ENCODE measurements at regions not wholly inside any gene's neighbourhood (a gene's known extent, or its start where the extent isn't known, plus 50 kb on each side); places are given as distances from the start of the nearest gene placed in this dataset.

DNA sequence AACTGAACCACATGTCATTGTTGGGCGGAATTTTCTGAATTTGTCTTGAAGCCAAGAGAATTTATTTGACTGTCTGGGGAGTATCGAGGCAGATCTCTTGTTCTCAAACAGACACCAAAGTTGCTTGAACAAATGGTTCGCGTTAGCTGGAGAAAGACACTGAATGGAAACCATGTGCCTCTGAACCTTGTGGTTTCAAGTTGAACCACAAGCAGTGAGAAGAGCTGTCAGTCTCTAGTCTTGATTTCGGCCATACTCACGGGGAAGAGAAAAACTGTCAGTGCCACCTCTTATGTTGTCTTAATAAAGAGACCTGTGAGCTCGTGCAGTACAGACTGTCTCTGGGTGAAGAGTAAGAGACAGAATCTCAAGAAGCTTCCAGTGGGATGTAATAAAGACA, 886.5 kb upstream of the SOX9 start:
- Histone ChIP-seq H3K9me3 (no peaks in the 10 kb centered on the region), H3K4me1 (ENCODE audit: control insufficient read depth in 1 of 2, insufficient read depth in 1 of 2, low read depth in 1 of 2, low read length in 1 of 2) (no peaks in the 10 kb centered on the region), H3K27me3 (no peaks in the 10 kb centered on the region), H3K36me3 (no peaks in the 10 kb centered on the region), H3K27ac (no peak overlapping the region), H3K4me3 (ENCODE audit: low read depth in 1 of 2, low read length in 1 of 2) (no peak overlapping the region)
- TF ChIP-seq, protein P1, sequence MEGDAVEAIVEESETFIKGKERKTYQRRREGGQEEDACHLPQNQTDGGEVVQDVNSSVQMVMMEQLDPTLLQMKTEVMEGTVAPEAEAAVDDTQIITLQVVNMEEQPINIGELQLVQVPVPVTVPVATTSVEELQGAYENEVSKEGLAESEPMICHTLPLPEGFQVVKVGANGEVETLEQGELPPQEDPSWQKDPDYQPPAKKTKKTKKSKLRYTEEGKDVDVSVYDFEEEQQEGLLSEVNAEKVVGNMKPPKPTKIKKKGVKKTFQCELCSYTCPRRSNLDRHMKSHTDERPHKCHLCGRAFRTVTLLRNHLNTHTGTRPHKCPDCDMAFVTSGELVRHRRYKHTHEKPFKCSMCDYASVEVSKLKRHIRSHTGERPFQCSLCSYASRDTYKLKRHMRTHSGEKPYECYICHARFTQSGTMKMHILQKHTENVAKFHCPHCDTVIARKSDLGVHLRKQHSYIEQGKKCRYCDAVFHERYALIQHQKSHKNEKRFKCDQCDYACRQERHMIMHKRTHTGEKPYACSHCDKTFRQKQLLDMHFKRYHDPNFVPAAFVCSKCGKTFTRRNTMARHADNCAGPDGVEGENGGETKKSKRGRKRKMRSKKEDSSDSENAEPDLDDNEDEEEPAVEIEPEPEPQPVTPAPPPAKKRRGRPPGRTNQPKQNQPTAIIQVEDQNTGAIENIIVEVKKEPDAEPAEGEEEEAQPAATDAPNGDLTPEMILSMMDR (IDR thresholded peaks at IDR 0.05): no peak

DNA sequence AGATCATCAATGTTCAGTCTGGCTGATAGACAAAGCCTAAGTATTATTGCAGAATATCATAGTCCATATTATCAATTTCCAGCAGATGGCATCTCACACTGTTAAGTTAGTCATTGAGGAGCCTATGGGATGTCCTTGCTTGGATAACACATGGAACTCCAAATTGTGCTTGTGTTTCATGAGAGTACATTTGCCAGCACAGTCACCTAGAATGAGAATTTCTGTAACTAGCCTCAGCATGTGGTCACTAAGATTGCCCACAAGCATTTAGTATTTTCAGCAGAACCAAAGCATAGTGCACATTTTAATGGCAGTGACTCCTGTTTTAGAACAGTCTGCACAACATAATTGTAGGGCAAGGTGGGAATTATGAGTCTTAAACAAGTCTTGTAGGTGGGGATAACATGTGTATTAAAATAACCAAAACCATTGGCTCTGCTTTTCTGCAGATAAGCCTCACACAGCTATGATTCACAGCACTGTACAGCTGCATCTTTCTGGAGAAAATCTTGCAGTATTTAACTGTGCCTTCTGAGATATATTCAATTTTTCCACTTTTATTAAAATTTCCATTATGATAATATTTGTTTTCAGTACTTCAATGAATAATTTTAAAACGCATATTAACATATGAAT, 882.8 kb upstream of the SOX9 start:
- H3K4me3 ChIP-seq (ENCODE audit: low read depth in 1 of 2, low read length in 1 of 2): no peak overlapping the region
- H3K4me1 ChIP-seq (ENCODE audit: control insufficient read depth in 1 of 2, insufficient read depth in 1 of 2, low read depth in 1 of 2, low read length in 1 of 2): no peaks in the 10 kb centered on the region
- no peaks in the 10 kb centered on the region for H3K36me3 ChIP-seq
- TF ChIP-seq, protein P1 (IDR thresholded peaks at IDR 0.05): no peak
- no peak overlapping the region for H3K27ac ChIP-seq
- no peaks in the 10 kb centered on the region for H3K27me3 ChIP-seq
- no peaks in the 10 kb centered on the region for H3K9me3 ChIP-seq

DNA sequence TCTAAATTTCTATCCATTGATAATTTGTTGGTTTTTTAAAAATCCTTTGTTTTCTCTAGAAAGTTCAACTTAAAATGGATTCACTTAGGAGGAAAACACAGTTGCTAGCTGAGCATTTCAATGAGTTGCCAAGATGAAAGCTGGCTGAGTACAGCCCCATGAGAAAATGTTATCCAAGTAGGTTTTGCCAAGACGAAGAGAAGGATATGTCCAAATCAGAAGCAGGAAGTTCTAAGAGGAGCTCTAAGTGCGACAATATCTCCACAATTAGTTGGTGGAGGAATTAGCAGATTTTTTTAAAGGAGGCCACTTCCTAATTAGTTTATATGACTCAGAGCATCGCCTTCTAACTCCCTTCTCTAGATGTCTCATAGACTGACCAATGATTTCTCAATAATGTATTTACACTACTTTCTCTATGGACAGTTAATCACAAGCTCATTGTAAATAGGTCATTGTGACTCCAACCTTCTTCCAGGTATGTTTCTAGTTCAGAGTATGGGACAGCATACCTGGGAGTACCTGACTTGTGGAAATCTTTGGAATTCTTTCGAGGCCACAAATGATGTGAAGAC, 873.3 kb upstream of the SOX9 start:
- Histone ChIP-seq H3K36me3 (no peaks in the 10 kb centered on the region), H3K4me1 (ENCODE audit: control insufficient read depth in 1 of 2, insufficient read depth in 1 of 2, low read depth in 1 of 2, low read length in 1 of 2) (no peaks in the 10 kb centered on the region)

DNA sequence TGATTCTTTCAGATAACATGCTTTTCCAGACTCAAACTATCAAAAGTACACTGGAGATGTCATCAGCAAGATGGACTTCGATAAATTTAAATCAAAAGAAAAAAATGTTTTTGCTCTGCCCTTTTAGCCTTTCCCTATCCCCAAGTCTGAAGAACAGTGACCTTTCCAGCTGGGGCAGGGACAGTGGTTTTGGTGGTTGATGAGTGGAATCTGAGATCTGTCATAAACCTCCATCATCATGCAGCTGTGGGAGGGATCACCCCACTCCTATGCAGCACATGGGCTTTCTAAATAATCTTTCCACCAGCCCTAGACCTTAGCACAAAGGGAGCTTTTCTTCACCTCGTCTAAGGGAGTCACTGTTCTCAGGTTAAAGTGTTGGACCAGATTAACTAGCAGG, 869.5 kb upstream of the SOX9 start:
- Histone ChIP-seq H3K4me1 (ENCODE audit: control insufficient read depth in 1 of 2, insufficient read depth in 1 of 2, low read depth in 1 of 2, low read length in 1 of 2) (no peaks in the 10 kb centered on the region), H3K4me3 (ENCODE audit: low read depth in 1 of 2, low read length in 1 of 2) (no peak overlapping the region), H3K36me3 (no peaks in the 10 kb centered on the region), H3K9me3 (no peaks in the 10 kb centered on the region), H3K27ac (no peak overlapping the region), H3K27me3 (no peaks in the 10 kb centered on the region)
- TF ChIP-seq, protein P1 (IDR thresholded peaks at IDR 0.05): no peak

More for the DNA sequence above, 873.3 kb upstream of the SOX9 start:
- Histone ChIP-seq H3K9me3 (no peaks in the 10 kb centered on the region), H3K27ac (no peak overlapping the region), H3K27me3 (no peaks in the 10 kb centered on the region), H3K4me3 (ENCODE audit: low read depth in 1 of 2, low read length in 1 of 2) (no peak overlapping the region)
- TF ChIP-seq, protein P1 (IDR thresholded peaks at IDR 0.05): no peak

DNA sequence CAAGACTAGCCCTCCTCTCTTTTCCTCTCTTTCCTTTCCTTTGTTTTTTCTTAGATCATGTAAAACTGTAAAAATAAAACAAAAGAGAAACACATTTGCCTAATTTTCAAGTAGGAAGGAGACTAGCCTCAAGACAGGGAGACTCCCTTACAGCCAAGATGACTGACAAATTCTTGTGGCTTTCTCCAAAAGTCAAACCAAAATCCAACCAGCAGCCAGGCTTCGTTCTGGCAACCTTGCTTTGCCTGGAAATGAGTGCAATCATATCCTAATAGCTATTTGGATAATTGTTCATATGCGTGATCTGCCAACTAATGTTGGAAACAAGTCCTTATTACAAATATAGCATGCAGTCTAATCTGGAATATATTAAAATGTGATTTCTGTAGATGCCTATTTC, 868.9 kb upstream of the SOX9 start:
- Histone ChIP-seq H3K27me3 (no peaks in the 10 kb centered on the region), H3K27ac (no peak overlapping the region)

More for the DNA sequence above, 868.9 kb upstream of the SOX9 start:
- no peak overlapping the region for H3K4me3 ChIP-seq (ENCODE audit: low read depth in 1 of 2, low read length in 1 of 2)
- H3K4me1 ChIP-seq (ENCODE audit: control insufficient read depth in 1 of 2, insufficient read depth in 1 of 2, low read depth in 1 of 2, low read length in 1 of 2): no peaks in the 10 kb centered on the region
- TF ChIP-seq, protein P1 (IDR thresholded peaks at IDR 0.05): no peak
- H3K36me3 ChIP-seq: no peaks in the 10 kb centered on the region
- no peaks in the 10 kb centered on the region for H3K9me3 ChIP-seq
